HepG2 (cell line): ENCODE measurements at regions not wholly inside any gene's neighbourhood (a gene's known extent, or its start where the extent isn't known, plus 50 kb on each side); places are given as distances from the start of the nearest gene placed in this dataset.

Experiments used
- ATAC-seq: fragments of 200-7000 bp; cut with Tn5 transposase; 3 replicates; pipeline ENCODE4 v1.9.1; 2020; ENCODE audit warnings: mild to moderate bottlenecking, moderate library complexity
- BruUV-seq: library from RNA; stranded (reverse); fragments of 400-500 nt; replicated peaks from 2 replicates; lab custom pipeline; 2021; lab: Mats Ljungman, UMichigan
- CTCF ChIA-PET: fragments of 300-600 bp; formaldehyde crosslinking; extraction: SDS; loops from one replicate; lab custom pipeline; 2021; ENCODE audit warnings: low total read pairs, inconsistent platforms, low intra/inter-chr PET ratio; lab: Yijun Ruan, JAX
- POLR2A ChIA-PET: fragments of 350-600 bp; sonication (Branson Sonifier 250); formaldehyde crosslinking; loops from one replicate; lab custom pipeline; 2020; ENCODE audit warnings: antibody characterized with exemption, inconsistent platforms; lab: Yijun Ruan, JAX
- DNase-seq: peaks from one replicate; pipeline ENCODE4 v3.0.0-alpha.2; 2015; ENCODE audit warnings: low spot score
- FAIRE-seq: peaks from 3 replicates; lab custom pipeline; 2011; peaks lifted over from hg19 to GRCh38; lab: Jason Lieb, UNC
- H2AFZ ChIP-seq: one replicate; pipeline ENCODE4 v1.6.1; 2011; ENCODE audit warnings: low read length, inconsistent platforms
- H3K27ac ChIP-seq: fragments of 300-600 bp; 3 replicates; pipeline ENCODE4 v1.8.0; 2011; ENCODE audit warnings: mixed run types, mild to moderate bottlenecking, mixed read lengths, low read length, inconsistent platforms; ENCODE audit not compliant: insufficient read depth; ENCODE audit errors: extremely low read length
- H3K27me3 ChIP-seq, 2 experiments: fragments of 200-600 bp in 1 of 2; 2 replicates in 1 of 2; 3 replicates in 1 of 2; pipeline versions ENCODE4 v1.6.0 to v1.8.0; 2011; ENCODE audit warnings: low read length in 2 of 2, mild to moderate bottlenecking in 2 of 2, moderate library complexity in 2 of 2, inconsistent platforms in 1 of 2; ENCODE audit not compliant: insufficient read depth in 2 of 2, control insufficient read depth in 1 of 2
- H3K36me3 ChIP-seq, 2 experiments: fragments of 200-600 bp in 1 of 2; replicated peaks in 1 of 2; 2 replicates in 1 of 2; 3 replicates in 1 of 2; pipeline versions ENCODE4 v1.5.1 to v1.8.0; 2011; ENCODE audit warnings: low read length in 2 of 2, inconsistent platforms in 1 of 2; ENCODE audit not compliant: insufficient read depth in 2 of 2, control insufficient read depth in 1 of 2
- H3K4me1 ChIP-seq: 2 replicates; pipeline ENCODE4 v1.5.1; 2012; ENCODE audit warnings: low read length, inconsistent platforms; ENCODE audit not compliant: insufficient read depth
- H3K4me2 ChIP-seq: 2 replicates; pipeline ENCODE4 v1.6.0; 2011; ENCODE audit warnings: low read depth, low read length, inconsistent platforms
- H3K4me3 ChIP-seq, 3 experiments: fragments of 200-600 bp in 1 of 3; sonication (generic), shearing (Covaris generic) in 1 of 3; replicated peaks in 1 of 3; 2 replicates each; pipeline ENCODE4 v1.5.1; 2011 to 2016; ENCODE audit warnings: low read length in 3 of 3, inconsistent platforms in 2 of 3, low read depth in 2 of 3, mild to moderate bottlenecking in 2 of 3, control low read depth in 1 of 3, mixed read lengths in 1 of 3; ENCODE audit not compliant: insufficient read depth in 1 of 3
- H3K79me2 ChIP-seq: one replicate; pipeline ENCODE4 v1.6.1; 2011; ENCODE audit warnings: low read length, inconsistent platforms; ENCODE audit not compliant: insufficient read depth
- H3K9ac ChIP-seq: 2 replicates; pipeline ENCODE4 v1.6.0; 2011; ENCODE audit warnings: mild to moderate bottlenecking, low read depth, low read length, inconsistent platforms; ENCODE audit not compliant: insufficient read depth
- H3K9me3 ChIP-seq: 2 replicates; pipeline ENCODE4 v1.5.1; 2012; ENCODE audit warnings: mild to moderate bottlenecking, low read length
- H4K20me1 ChIP-seq: 2 replicates; pipeline ENCODE4 v1.6.0; 2011; ENCODE audit warnings: inconsistent platforms, mild to moderate bottlenecking, low read length, moderate library complexity; ENCODE audit not compliant: insufficient read depth
- BRD4 ChIP-seq: sonication (generic); formaldehyde crosslinking; IDR thresholded peaks from 2 replicates; pipeline ENCODE4 v1.4.0; 2020; ENCODE audit warnings: missing genetic modification reagents
- DNMT1 ChIP-seq: sonication (generic); formaldehyde crosslinking; IDR thresholded peaks from 2 replicates; pipeline ENCODE4 v1.5.1; 2020; ENCODE audit warnings: mild to moderate bottlenecking, missing genetic modification reagents
- JUNB ChIP-seq: sonication (generic); formaldehyde crosslinking; IDR thresholded peaks from 2 replicates; pipeline ENCODE4 v1.8.0; 2022; ENCODE audit warnings: missing genetic modification reagents, mild to moderate bottlenecking, borderline replicate concordance
- MTA3 ChIP-seq: sonication (generic); formaldehyde crosslinking; IDR thresholded peaks from 2 replicates; pipeline ENCODE4 v1.4.0; 2020; ENCODE audit warnings: missing genetic modification reagents
- NR2F2 ChIP-seq: IDR thresholded peaks from 2 replicates; pipeline ENCODE4 v1.6.1; 2012; ENCODE audit warnings: low read depth, inconsistent platforms, borderline replicate concordance
- RBM22 ChIP-seq: fragments of 200-400 bp; formaldehyde crosslinking; optimal IDR thresholded peaks from 2 replicates; pipeline ENCODE3; 2017; ENCODE audit warnings: mild to moderate bottlenecking, low read length, moderate library complexity
- SALL1 ChIP-seq: sonication (generic); formaldehyde crosslinking; IDR thresholded peaks from 2 replicates; pipeline ENCODE4 v1.8.0; 2022; ENCODE audit warnings: mild to moderate bottlenecking, missing genetic modification reagents
- ZNF460 ChIP-seq: sonication (generic); formaldehyde crosslinking; IDR thresholded peaks from 2 replicates; pipeline ENCODE4 v1.5.1; 2020; ENCODE audit warnings: missing genetic modification reagents, mild to moderate bottlenecking, borderline replicate concordance
- ZNF574 ChIP-seq: sonication (generic); formaldehyde crosslinking; IDR thresholded peaks from 2 replicates; pipeline ENCODE4 v1.4.0; 2020; ENCODE audit warnings: missing genetic modification reagents
- WGBS: methylation state at CpG from one replicate; pipeline ENCODE4 v1.1.6; 2017; ENCODE audit warnings: low lambda C conversion rate; 5-methylcytosine and 5-hydroxymethylcytosine counted together
- in situ Hi-C: cut with HindIII; loops from 2 replicates; pipeline ENCODE4 v1.10.0; 2017; ENCODE audit warnings: low pct_unique_long_range_greater_than_20kb; ENCODE audit not compliant: extremely low pct_ligation_motif_present
- intact Hi-C: fragments of 100-400 bp; cut with micrococcal nuclease; formaldehyde crosslinking; loops from one replicate; pipeline ENCODE4 v1.10.0; 2022; ENCODE audit not compliant: unreplicated experiment
- TF ChIP-seq, protein P1 (sequence below): sonication (generic); formaldehyde crosslinking; IDR thresholded peaks from 2 replicates; pipeline ENCODE4 v1.5.0; 2020; ENCODE audit warnings: missing genetic modification reagents
- TF ChIP-seq, protein P2 (sequence below): sonication (generic); formaldehyde crosslinking; IDR thresholded peaks from 2 replicates; pipeline ENCODE4 v1.8.0; 2022; ENCODE audit warnings: missing genetic modification reagents, low read depth, mild to moderate bottlenecking, borderline replicate concordance
- TF ChIP-seq, protein P3 (sequence below): sonication (generic); formaldehyde crosslinking; IDR thresholded peaks from 2 replicates; pipeline ENCODE4 v1.4.0; 2020; ENCODE audit warnings: missing genetic modification reagents, borderline replicate concordance

DNA sequence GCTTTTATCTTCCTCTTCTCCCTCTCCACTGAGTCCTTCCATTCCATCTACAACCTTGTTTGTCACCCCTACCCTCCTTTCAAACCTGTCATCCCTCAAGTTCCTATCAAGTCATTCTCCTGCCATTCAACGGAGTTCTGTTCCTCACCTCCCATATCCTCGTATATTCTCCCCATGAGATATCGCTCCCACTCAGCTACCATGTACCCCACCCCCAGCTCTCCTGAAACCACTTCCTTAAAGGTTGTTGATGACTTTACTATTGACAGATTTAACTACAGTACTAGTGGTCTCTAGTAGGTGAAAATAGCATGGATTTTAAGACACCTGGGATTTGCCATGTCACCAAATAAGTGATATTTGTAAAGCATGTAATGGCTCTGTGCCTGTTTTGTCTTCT, 107.4 kb upstream of the BARHL2 start:
- Histone ChIP-seq H3K27me3 (no peaks in the 10 kb centered on the region), H3K4me2 (no peak overlapping the region), H3K36me3 (no peaks in the 10 kb centered on the region), H3K27ac (no peak overlapping the region), H3K4me1 (no peaks in the 10 kb centered on the region), H3K4me3 (no peak overlapping the region), H3K79me2 (no peaks in the 10 kb centered on the region), H4K20me1 (no peaks in the 10 kb centered on the region), H3K9ac (no peak overlapping the region), H2AFZ (no peak overlapping the region), H3K9me3 (no peaks in the 10 kb centered on the region)
- ATAC-seq (no peak), DNase-seq (no peak), FAIRE-seq (no peak)
- no TSS peak for BruUV-seq
- 88% methylated on average over 3 of the region's 3 CpGs for whole genome bisulfite sequencing
- in situ Hi-C loops (no loop called here), intact Hi-C loops (no loop called here)
- TF ChIP-seq DNMT1 (no peak), ZNF460 (CRISPR knock-in tag) (no peak)
- TF ChIP-seq, protein P1, sequence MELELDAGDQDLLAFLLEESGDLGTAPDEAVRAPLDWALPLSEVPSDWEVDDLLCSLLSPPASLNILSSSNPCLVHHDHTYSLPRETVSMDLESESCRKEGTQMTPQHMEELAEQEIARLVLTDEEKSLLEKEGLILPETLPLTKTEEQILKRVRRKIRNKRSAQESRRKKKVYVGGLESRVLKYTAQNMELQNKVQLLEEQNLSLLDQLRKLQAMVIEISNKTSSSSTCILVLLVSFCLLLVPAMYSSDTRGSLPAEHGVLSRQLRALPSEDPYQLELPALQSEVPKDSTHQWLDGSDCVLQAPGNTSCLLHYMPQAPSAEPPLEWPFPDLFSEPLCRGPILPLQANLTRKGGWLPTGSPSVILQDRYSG (CRISPR knock-in tag), result no peak
- TF ChIP-seq, protein P2, sequence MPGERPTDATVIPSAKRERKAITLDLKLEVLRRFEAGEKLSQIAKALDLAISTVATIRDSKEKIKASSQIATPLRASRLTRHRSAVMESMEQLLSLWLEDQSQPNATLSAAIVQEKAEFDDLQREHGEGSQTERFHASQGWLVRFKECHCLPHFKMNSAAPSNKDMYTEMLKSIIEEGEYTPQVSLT (CRISPR knock-in tag), result no peak
- ChIA-PET CTCF (no interaction called here), POLR2A (no interaction called here)

DNA sequence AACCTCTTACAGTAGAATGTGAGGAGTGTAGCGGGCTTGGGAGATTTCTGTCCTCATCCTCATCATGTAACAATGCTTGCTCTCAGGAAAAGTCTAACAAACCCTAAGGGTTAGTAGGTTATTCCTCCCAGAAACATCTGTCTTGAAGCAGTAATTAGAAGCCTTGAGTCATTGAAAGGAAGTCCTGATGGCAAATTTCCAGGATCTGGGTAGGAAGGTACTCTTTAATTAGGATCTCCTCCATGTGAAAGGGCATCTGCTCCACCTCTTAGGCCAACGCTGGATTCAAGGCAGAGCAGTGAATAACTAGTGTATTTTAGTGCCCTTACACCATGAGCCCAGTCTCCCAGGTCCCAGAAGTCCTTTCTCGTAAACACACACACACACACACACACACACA, 106.6 kb upstream of the BARHL2 start:
- BruUV-seq, result no TSS peak
- Histone ChIP-seq H3K36me3 (no peaks in the 10 kb centered on the region), H3K9ac (no peak overlapping the region)
- no peak for TF ChIP-seq SALL1 (CRISPR knock-in tag)
- TF ChIP-seq RBM22, result no peak
- TF ChIP-seq JUNB (CRISPR knock-in tag), result no peak
- TF ChIP-seq NR2F2, result no peak
- no peak for TF ChIP-seq BRD4
- no peak for TF ChIP-seq ZNF574
- TF ChIP-seq, protein P3, sequence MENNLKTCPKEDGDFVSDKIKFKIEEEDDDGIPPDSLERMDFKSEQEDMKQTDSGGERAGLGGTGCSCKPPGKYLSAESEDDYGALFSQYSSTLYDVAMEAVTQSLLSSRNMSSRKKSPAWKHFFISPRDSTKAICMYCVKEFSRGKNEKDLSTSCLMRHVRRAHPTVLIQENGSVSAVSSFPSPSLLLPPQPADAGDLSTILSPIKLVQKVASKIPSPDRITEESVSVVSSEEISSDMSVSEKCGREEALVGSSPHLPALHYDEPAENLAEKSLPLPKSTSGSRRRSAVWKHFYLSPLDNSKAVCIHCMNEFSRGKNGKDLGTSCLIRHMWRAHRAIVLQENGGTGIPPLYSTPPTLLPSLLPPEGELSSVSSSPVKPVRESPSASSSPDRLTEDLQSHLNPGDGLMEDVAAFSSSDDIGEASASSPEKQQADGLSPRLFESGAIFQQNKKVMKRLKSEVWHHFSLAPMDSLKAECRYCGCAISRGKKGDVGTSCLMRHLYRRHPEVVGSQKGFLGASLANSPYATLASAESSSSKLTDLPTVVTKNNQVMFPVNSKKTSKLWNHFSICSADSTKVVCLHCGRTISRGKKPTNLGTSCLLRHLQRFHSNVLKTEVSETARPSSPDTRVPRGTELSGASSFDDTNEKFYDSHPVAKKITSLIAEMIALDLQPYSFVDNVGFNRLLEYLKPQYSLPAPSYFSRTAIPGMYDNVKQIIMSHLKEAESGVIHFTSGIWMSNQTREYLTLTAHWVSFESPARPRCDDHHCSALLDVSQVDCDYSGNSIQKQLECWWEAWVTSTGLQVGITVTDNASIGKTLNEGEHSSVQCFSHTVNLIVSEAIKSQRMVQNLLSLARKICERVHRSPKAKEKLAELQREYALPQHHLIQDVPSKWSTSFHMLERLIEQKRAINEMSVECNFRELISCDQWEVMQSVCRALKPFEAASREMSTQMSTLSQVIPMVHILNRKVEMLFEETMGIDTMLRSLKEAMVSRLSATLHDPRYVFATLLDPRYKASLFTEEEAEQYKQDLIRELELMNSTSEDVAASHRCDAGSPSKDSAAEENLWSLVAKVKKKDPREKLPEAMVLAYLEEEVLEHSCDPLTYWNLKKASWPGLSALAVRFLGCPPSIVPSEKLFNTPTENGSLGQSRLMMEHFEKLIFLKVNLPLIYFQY, result no peak
- TF ChIP-seq MTA3 (CRISPR knock-in tag), result no peak

More for the DNA sequence above, 106.6 kb upstream of the BARHL2 start:
- in situ Hi-C loops (no loop called here), intact Hi-C loops (no loop called here)
- H3K9me3 ChIP-seq, result no peaks in the 10 kb centered on the region
- no peak overlapping the region for H3K27ac ChIP-seq
- H3K4me2 ChIP-seq, result no peak overlapping the region
- POLR2A ChIA-PET, result no interaction called here
- no peaks in the 10 kb centered on the region for H3K79me2 ChIP-seq
- H2AFZ ChIP-seq, result no peak overlapping the region
- ATAC-seq, result no peak
- no peaks in the 10 kb centered on the region for H3K27me3 ChIP-seq
- no peak for DNase-seq
- WGBS, result 66% methylated on average over 3 of the region's 3 CpGs
- H4K20me1 ChIP-seq, result no peaks in the 10 kb centered on the region
- CTCF ChIA-PET, result no interaction called here
- no peak overlapping the region for H3K4me3 ChIP-seq
- FAIRE-seq, result no peak
- no peaks in the 10 kb centered on the region for H3K4me1 ChIP-seq
